SJCRH30 (cell line): ENCODE measurements at regions not wholly inside any gene's neighbourhood (a gene's known extent, or its start where the extent isn't known, plus 50 kb on each side); places are given as distances from the start of the nearest gene placed in this dataset.
"Not testable (repeated sequence)": the region's sequence is repeated elsewhere in the genome, so short reads cannot be mapped to it uniquely, and the experiment has no call there.

Experiments
- DNase-seq, 2 experiments: peaks; one replicate each; pipeline ENCODE4 v3.0.0-alpha.2; 2015 to 2020
- H3K27ac ChIP-seq: fragments of 250-450 bp; sonication (Bioruptor Pico); 2 replicates; pipeline ENCODE4 v1.5.1; 2020; ENCODE audit warnings: mild to moderate bottlenecking, moderate library complexity
- H3K27me3 ChIP-seq: fragments of 250-450 bp; sonication (Bioruptor Pico); 2 replicates; pipeline ENCODE4 v1.5.1; 2020; ENCODE audit warnings: mild to moderate bottlenecking, moderate library complexity
- H3K36me3 ChIP-seq: fragments of 250-450 bp; sonication (Bioruptor Pico); 2 replicates; pipeline ENCODE4 v1.5.1; 2020; ENCODE audit warnings: mild to moderate bottlenecking, moderate library complexity
- H3K4me1 ChIP-seq: fragments of 250-450 bp; sonication (Bioruptor Pico); 2 replicates; pipeline ENCODE4 v1.5.1; 2020; ENCODE audit warnings: mild to moderate bottlenecking, moderate library complexity
- H3K4me3 ChIP-seq: fragments of 250-450 bp; sonication (Bioruptor Pico); 2 replicates; pipeline ENCODE4 v1.5.1; 2020; ENCODE audit warnings: mild to moderate bottlenecking, moderate library complexity
- H3K9me3 ChIP-seq: fragments of 250-450 bp; sonication (Bioruptor Pico); replicated peaks from 2 replicates; pipeline ENCODE4 v1.5.1; 2020; ENCODE audit warnings: mild to moderate bottlenecking, moderate library complexity

DNA sequence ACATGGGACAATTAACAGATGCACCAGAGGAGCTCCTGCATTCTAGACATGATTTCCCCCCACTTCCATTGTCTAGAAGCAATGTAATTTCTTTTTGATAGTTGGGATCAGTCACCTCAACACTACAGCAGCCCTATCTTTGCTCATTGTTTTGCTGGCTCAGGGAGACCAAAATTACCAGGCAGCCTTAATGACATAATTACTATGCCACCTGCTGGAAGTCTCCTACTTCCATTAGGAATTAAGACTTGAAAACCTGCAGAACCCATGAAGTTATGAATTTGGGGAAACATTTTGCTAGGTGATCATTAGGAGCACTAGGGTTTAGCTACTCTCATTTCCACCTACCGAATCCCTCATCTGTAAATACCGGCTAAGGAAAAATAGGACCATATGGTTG, 312.0 kb upstream of the CA10 start:
- Histone ChIP-seq H3K4me3 (no peak overlapping the region), H3K27me3 (no peaks in the 10 kb centered on the region), H3K9me3 (no peaks in the 10 kb centered on the region), H3K36me3 (no peaks in the 10 kb centered on the region), H3K4me1 (no peaks in the 10 kb centered on the region), H3K27ac (no peak overlapping the region)
- no peak for DNase-seq

DNA sequence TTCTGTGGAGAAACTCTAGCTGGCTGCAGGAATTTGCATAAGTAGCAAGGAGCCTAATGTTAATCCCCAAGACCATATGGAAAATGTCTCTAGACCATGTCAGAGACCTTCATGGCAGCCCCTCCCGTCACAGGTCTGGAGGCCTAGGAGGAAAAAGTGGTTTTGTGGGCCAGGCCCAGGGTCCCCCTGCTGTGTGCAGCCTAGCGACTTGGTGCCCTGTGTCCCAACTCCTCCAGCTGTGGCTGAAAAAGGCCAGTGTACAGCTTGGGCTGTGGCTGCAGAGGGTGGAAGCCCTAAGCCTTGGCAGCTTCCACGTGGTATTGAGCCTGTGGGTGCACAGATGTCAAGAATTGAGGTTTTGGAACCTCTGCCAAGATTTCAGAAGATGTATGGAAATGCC, 306.9 kb upstream of the CA10 start:
- DNase-seq = peak; percentile 4 to 10
- Histone ChIP-seq H3K36me3 (no peaks in the 10 kb centered on the region), H3K9me3 (no peaks in the 10 kb centered on the region), H3K4me1 (no peaks in the 10 kb centered on the region), H3K27me3 (no peaks in the 10 kb centered on the region), H3K4me3 (no peak overlapping the region), H3K27ac (no peak overlapping the region)

DNA sequence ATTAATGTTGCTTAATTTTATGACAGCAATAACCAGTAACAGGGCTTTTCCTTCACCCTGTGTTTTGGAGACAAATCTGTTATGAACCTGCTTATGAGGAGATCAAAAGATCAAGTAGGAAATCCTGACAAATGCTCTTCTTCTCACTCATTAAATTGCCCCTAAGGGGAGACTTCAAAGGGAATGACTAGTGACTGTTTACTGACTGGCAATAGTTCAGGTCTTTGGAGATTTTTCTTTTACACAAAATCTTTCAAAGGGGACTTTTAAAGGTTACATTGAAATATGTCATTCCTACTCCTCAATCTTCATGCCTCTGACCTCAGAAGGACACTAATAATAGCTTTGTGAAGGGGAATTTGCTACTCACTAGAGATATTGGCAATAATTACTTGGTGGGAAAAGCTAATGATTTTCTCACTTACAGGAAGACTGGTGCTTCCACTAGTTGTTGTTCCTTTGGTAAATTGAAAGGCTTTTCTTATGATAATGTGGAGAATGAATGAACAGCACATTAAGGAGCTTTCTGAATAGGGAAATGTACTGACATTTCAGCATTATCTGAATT, 292.9 kb upstream of the CA10 start:
- Histone ChIP-seq H3K9me3 (no peaks in the 10 kb centered on the region), H3K27me3 (no peaks in the 10 kb centered on the region), H3K4me1 (no peaks in the 10 kb centered on the region), H3K36me3 (no peaks in the 10 kb centered on the region), H3K4me3 (no peak overlapping the region), H3K27ac (no peak overlapping the region)
- DNase-seq = no peak

DNA sequence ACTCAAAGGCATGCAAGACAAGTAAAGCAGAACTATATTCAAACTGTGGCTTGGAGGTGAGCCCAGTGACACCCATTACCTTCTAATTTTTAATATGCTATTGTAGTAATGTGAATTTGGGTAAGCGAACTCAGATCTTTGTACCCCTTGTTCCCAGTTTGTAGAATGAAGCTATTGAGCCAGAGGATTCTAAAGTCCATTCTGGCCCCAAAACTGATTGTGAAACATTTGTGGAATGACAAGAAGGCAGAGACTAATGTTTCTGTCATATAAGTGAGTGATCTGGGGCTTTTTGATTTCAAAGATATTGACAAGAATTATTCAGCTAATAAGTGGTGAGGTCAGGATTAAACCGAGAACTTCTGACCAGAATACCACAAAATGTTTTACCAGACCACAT, 283.8 kb upstream of the CA10 start:
- Histone ChIP-seq H3K36me3 (no peaks in the 10 kb centered on the region), H3K4me3 (no peak overlapping the region), H3K4me1 (no peaks in the 10 kb centered on the region), H3K9me3 (no peaks in the 10 kb centered on the region), H3K27me3 (no peaks in the 10 kb centered on the region), H3K27ac (no peak overlapping the region)
- no peak for DNase-seq

DNA sequence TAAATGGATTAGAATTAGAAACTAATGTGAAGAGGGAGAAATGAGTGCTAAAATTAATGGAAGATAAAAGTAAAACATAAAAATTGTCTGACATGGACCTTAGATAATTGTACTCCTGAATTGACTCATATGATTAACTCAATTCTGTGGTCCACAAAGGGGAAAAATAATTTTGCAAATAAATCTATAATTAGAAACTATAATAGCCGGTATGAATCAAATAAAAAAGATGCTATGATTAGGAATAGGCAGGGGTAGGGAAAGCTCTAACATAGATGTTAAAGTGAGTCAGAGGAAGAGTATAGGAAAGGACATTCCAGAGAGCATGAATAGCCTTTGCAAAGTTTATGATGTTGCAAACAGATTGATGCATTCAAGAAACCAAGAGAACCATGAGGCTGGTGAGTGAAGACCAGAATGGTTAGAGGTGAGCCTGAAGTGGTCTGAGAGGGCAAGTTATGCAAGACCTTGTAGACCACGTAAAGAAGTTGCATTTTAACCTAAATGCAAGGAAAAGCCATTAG, 262.1 kb upstream of the CA10 start:
- no peaks in the 10 kb centered on the region for H3K36me3 ChIP-seq
- no peak overlapping the region for H3K4me3 ChIP-seq
- H3K4me1 ChIP-seq = no peaks in the 10 kb centered on the region
- no peaks in the 10 kb centered on the region for H3K27me3 ChIP-seq
- no peak for DNase-seq
- no peak overlapping the region for H3K27ac ChIP-seq
- H3K9me3 ChIP-seq = no peaks in the 10 kb centered on the region

DNA sequence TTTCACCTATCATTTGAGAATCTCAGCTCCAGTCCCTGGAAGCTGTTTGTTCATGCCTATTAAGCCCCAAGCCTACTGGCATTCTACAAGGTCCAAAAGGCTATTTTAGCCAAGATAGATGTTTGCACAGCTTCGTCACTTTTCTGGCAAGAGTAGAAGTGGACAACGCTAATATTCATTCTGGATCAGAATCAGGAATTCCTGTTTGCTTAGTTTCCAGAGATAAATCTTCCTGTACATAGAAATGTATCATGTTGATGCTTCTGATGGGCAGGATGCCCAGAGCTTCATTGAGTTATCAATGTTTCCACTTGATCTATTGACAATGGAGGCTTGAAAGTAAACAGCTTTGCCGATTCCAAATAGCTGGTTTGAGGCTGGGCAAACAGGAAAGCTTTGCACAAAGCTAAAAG, 260.7 kb upstream of the CA10 start:
- no peaks in the 10 kb centered on the region for H3K9me3 ChIP-seq
- no peaks in the 10 kb centered on the region for H3K36me3 ChIP-seq
- DNase-seq = no peak
- no peak overlapping the region for H3K27ac ChIP-seq
- no peaks in the 10 kb centered on the region for H3K27me3 ChIP-seq
- H3K4me3 ChIP-seq = no peak overlapping the region
- H3K4me1 ChIP-seq = no peaks in the 10 kb centered on the region

DNA sequence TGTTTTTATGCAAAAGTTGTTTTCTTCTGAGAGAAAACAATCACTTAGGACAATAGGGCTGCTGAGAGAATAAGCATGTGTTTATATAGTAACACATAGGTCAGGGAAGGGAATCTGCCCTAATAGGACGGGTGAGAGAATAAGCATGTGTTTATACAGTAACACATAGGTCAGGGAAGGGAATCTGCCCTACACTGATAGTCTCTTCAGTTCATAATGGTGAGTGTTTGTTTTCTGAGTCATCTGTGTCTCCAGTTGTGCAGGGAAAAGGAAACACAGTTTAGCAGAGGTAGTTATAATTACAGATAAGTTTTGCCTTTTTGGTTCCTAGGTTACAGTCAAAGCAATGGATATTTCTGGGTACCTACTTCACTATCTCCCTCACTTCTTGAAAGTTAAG, 252.3 kb upstream of the CA10 start:
- Histone ChIP-seq H3K4me3 (no peak overlapping the region), H3K36me3 (no peaks in the 10 kb centered on the region), H3K9me3 (no peaks in the 10 kb centered on the region), H3K4me1 (no peaks in the 10 kb centered on the region), H3K27me3 (no peaks in the 10 kb centered on the region), H3K27ac (no peak overlapping the region)
- no peak for DNase-seq

DNA sequence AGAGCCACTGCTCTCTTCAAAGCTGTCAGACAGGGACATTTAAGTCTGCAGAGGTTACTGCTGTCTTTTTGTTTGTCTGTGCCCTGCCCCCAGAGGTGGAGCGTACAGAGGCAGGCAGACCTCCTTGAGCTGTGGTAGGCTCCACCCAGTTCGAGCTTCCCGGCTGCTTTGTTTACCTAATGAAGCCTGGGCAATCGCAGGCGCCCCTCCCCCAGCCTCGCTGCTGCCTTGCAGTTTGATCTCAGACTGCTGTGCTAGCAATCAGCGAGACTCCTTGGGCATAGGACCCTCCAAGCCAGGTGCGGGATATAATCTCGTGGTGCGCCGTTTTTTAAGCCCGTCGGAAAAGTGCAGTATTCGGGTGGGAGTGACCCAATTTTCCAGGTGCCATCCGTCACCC, 250.7 kb upstream of the CA10 start:
- DNase-seq = not testable (repeated sequence)

DNA sequence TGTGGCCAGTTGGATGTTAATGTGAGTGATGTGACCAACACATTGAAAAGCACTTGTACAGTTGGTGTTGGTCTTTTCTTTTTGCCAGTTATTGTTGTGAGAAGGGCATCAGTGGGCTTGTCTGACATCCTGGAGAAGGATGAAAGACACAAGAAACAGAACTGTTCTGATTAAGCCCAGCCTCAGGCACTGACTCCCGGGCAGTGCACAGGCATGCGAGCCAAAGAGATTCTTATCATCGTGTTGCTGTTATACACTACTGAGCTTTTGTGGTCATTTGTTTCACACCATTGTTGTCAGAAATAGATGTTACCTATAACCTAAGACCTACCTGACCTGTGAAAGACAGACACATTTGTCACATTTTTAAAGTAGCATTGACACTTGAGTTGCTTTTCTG, 236.8 kb upstream of the CA10 start:
- Histone ChIP-seq H3K9me3 (no peaks in the 10 kb centered on the region), H3K27ac (no peak overlapping the region), H3K27me3 (no peaks in the 10 kb centered on the region), H3K4me3 (no peak overlapping the region), H3K36me3 (no peaks in the 10 kb centered on the region), H3K4me1 (no peaks in the 10 kb centered on the region)
- DNase-seq = no peak

More for the DNA sequence above, 250.7 kb upstream of the CA10 start:
- H3K36me3 ChIP-seq, H3K4me1 ChIP-seq, H3K27ac ChIP-seq, H3K27me3 ChIP-seq, H3K9me3 ChIP-seq, H3K4me3 ChIP-seq: not testable (repeated sequence)

DNA sequence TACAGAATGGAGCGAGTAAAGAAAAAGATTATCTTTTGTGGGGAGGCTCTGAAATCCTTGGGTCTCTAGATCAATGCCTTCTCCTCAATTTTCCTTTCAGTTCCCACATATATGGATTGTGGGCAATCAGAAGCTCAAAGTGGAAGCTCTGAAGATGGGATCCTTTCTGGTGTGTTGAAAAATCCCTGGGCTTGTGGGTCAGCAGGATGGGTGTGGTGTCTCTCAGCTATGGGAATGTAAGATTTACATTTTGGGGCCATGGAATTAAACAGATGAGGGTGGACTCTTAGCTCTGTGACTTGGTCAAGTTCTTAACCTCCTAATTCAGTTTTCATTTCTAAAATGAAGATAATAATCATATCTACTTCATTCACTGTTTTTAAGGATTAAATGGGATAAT, 231.9 kb upstream of the CA10 start:
- no peaks in the 10 kb centered on the region for H3K4me1 ChIP-seq
- H3K4me3 ChIP-seq = no peak overlapping the region
- DNase-seq = no peak
- no peak overlapping the region for H3K27ac ChIP-seq
- H3K27me3 ChIP-seq = no peaks in the 10 kb centered on the region
- H3K36me3 ChIP-seq = no peaks in the 10 kb centered on the region
- H3K9me3 ChIP-seq = no peaks in the 10 kb centered on the region

DNA sequence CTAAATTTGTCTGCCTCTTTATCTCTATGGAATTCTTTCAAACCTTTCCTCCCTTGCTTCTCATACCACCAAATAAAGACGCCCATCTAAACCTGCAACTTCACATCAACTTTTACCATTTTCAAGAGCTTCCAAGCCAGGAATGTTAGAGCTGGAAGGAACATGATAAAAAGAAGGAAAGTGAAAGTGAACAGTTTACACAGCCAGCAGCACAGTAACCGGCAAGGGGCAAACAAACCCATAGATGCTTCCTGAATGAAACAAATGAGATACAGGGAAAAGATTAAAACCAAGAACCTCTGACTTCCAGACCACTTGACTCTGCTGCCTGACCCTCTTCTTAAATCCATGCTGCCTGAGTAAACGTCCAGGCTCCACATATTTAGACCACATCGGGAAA, 231.1 kb upstream of the CA10 start:
- no peaks in the 10 kb centered on the region for H3K9me3 ChIP-seq
- H3K36me3 ChIP-seq = no peaks in the 10 kb centered on the region
- no peaks in the 10 kb centered on the region for H3K27me3 ChIP-seq
- no peak overlapping the region for H3K4me3 ChIP-seq
- H3K27ac ChIP-seq = no peak overlapping the region
- H3K4me1 ChIP-seq = no peaks in the 10 kb centered on the region
- DNase-seq = no peak

DNA sequence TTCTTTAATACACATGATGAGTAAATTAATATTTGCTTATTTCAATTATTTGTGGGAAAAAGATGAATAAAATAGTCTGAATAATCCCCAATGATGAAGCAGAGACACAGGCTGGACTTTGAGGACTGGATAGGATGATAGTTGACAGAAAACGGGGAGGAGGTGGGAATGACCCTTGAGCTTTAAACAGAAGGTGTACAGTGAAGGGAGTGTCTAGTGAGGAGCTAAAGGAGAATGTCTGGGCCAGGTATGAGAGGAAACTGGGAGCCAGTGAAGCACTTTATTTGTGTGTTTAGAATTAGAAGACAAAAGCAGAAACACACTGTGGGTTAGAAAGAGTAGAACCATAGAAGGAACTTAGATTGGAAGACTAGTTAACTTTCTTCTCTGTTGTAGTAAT, 230.4 kb upstream of the CA10 start:
- DNase-seq = no peak
- Histone ChIP-seq H3K27me3 (no peaks in the 10 kb centered on the region), H3K36me3 (no peaks in the 10 kb centered on the region), H3K4me1 (no peaks in the 10 kb centered on the region), H3K9me3 (no peaks in the 10 kb centered on the region), H3K27ac (no peak overlapping the region), H3K4me3 (no peak overlapping the region)

DNA sequence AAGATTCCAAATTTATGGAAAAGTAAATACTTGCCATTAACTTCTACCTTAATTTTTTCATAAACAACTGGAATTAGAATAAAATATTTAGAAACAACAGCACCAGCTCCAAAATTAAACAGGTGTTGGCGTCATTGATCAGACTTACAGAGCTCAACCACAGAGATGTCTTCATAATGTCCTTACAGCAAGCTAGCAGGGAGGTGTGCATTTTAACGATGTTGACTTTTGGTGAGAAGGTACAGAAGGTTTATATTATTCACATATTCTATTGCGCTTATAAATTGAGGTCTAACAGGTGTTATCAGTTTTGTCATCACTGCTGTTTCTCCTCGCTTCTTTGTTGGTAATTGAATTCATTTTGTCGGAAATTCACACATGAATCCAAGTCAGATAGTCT, 226.2 kb upstream of the CA10 start:
- Histone ChIP-seq H3K36me3 (no peaks in the 10 kb centered on the region), H3K27me3 (no peaks in the 10 kb centered on the region), H3K4me3 (no peak overlapping the region), H3K9me3 (no peaks in the 10 kb centered on the region), H3K27ac (no peak overlapping the region), H3K4me1 (no peaks in the 10 kb centered on the region)
- no peak for DNase-seq

DNA sequence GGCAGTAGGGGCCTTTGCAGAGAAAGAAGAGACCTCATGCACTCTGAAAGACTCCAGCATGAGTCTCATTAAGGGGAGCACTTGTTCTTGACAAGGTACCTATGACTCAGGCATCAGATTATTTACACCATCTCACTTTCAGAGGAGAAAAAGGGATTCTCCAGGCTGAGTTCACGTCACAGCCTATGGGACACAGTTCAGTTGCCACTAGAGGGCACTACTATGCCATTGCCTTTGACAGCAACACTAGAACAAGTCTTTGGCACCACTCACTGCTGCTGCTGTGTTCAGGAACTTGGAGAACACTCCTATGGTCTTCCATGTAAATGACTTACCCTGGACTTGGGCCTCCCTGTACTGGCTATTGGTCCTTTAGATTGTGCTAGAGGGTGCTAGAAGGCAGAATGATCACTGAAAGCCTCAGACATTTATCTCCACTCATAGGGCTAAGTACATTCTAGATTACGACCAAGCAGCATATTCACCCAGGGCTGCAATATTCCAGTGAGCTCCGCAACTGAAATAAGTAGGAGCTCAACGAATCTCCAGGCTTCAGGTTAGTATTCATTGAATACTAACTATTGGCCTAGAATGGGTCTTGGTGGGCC, 225.1 kb upstream of the CA10 start:
- DNase-seq = peak; percentile 58 to 81
- Histone ChIP-seq H3K4me1 (no peaks in the 10 kb centered on the region), H3K36me3 (no peaks in the 10 kb centered on the region), H3K4me3 (no peak overlapping the region), H3K27ac (no peak overlapping the region), H3K27me3 (no peaks in the 10 kb centered on the region), H3K9me3 (no peaks in the 10 kb centered on the region)

DNA sequence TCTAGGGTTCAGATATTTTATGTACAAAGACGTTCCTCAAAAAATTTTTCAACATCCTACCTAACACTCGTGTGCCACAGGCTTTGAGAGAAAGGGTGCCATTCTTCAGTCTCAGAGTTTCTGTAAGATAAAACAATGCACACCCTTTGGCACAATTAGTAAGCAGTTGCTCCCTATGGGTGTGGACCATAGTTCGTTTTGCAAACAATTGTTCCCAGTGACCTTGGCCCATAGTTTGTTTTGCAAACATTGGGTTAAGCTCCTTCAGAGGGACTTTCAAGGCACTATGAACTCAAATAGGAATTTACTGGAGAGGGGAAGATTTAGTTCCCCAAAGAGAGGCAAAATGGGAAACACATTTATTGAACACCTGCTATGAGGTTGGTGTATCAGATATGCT, 220.3 kb upstream of the CA10 start:
- no peak for DNase-seq
- Histone ChIP-seq H3K27me3 (no peaks in the 10 kb centered on the region), H3K4me1 (no peaks in the 10 kb centered on the region)

DNA sequence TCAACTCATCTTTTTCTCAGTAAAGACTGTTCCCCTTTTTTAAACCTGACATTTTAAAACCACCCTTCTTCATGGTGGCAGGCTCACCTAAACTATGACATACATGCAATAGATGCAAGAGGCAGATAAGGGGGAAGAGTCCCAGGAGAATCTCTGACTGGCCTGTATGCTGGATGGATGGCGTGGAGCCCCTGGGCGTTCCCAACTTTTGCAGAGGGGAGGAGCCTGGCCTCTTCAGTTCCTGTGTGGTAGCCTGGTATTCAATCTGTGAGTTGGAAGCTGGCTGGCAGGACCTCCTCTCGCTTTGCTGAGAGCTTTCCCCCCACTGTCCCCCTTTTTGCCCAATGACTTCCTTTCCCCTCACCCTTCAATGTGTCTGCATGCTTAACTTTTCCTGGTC, 217.6 kb upstream of the CA10 start:
- no peak overlapping the region for H3K4me3 ChIP-seq
- no peak overlapping the region for H3K27ac ChIP-seq
- H3K9me3 ChIP-seq = no peaks in the 10 kb centered on the region
- H3K27me3 ChIP-seq = no peaks in the 10 kb centered on the region
- no peaks in the 10 kb centered on the region for H3K4me1 ChIP-seq
- H3K36me3 ChIP-seq = no peaks in the 10 kb centered on the region
- no peak for DNase-seq

More for the DNA sequence above, 220.3 kb upstream of the CA10 start:
- Histone ChIP-seq H3K4me3 (no peak overlapping the region), H3K36me3 (no peaks in the 10 kb centered on the region), H3K9me3 (no peaks in the 10 kb centered on the region), H3K27ac (no peak overlapping the region)
